Ishikawa (cell line): ENCODE measurements at regions not wholly inside any gene's neighbourhood (a gene's known extent, or its start where the extent isn't known, plus 50 kb on each side); places are given as distances from the start of the nearest gene placed in this dataset.

Experiments used
- CEBPB ChIP-seq: IDR thresholded peaks from 2 replicates; pipeline ENCODE4 v1.6.1; 2012
- EGR1 ChIP-seq: IDR thresholded peaks from 2 replicates; pipeline ENCODE4 v1.6.1; 2012
- RAD21 ChIP-seq: IDR thresholded peaks from 2 replicates; pipeline ENCODE4 v1.6.1; 2012; ENCODE audit warnings: low read depth
- YY1 ChIP-seq: IDR thresholded peaks from 2 replicates; pipeline ENCODE4 v1.6.1; 2012; ENCODE audit warnings: low read depth

DNA sequence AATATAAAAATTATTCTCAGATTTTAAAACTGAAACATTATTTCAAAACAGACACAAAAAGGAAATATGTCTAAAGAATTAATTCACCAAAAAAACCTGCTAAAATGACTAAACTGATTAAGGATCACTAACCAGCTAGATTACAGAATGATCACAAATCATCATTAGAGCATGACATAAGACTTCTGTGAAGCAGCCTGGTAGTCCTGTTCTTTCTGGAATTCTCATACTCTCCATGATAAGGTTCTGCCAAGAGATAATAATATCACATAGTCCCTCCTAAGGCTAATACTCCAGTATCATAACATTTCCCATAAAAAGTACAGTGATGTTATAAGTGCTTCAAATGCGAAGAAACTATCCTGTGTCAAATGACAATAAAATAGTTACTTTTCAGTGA lies 1814.9 kb downstream of the SLITRK5 start:
- TF ChIP-seq RAD21 (no peak), EGR1 (no peak), CEBPB (no peak), YY1 (no peak)
